ENCODE measurements at regions not wholly inside any gene's neighbourhood (a gene's known extent, or its start where the extent isn't known, plus 50 kb on each side); places are given as distances from the start of the nearest gene placed in this dataset.
"Not testable (repeated sequence)": the region's sequence is repeated elsewhere in the genome, so short reads cannot be mapped to it uniquely, and the experiment has no call there.

GRCh38 chr7:145252031-145252430 is 416.2 kb upstream of the TPK1 start:
- DNase-seq = no peak

GRCh38 chr7:145224775-145225174 is 388.9 kb upstream of the TPK1 start:
- DNase-seq = no peak

DNA sequence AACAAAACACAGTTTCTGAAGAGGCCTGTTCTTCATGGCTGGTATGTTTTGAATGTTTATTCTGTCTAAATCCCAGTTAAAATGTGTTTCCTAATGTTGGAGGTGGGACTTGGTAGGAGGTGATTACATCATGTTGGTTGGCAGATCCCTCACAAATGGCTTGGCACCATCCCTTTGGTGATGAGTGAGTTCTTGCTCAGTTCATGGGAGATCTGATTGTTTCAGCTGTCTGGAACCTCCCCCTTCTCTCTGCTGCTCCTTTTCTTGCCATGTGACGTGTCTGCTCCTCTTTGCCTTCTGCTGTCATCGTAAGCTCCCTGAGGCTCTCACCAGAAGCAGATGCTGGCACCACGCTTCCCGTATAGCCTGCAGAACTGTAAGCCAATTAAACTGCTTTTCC is 383.6 kb upstream of the TPK1 start:
- DNase-seq = no peak

DNA sequence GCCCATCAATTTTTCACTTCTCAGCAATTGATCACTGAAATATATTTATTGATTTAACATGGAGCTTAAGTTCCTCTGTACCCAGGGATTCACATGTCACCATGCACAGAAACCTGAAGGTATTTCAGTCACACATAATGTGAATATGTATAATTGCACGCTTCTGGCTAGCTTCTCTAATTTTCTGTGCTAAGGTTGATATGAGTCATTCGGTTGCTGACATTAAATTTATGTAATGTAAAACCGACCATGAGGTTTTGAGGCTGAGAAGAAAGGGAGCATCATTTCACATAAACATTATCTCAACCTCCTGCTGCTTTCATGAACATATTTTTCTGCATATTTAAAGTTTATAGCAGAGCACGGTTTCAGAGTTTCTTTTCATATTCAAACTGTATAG is 381.0 kb upstream of the TPK1 start:
- DNase-seq = no peak

DNA sequence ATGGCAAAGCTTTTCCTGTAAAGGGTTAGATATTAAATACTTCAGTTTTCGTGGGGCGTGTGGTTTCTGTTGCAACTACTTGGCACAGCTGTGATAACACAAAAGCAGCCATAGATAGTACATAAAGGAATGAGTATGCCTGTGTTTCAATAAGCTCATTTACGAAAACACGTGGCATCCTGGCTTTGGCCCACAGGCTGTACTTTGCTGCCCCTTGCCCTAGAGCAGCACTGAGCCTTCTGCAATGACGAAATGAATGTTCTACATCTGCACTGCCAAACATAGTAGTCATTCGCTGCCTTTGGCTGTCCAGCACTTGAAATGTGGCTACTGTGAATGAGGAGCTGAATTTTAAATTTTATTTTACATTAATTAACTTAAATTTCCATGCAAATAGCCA is 376.2 kb upstream of the TPK1 start:
- no peak for DNase-seq

DNA sequence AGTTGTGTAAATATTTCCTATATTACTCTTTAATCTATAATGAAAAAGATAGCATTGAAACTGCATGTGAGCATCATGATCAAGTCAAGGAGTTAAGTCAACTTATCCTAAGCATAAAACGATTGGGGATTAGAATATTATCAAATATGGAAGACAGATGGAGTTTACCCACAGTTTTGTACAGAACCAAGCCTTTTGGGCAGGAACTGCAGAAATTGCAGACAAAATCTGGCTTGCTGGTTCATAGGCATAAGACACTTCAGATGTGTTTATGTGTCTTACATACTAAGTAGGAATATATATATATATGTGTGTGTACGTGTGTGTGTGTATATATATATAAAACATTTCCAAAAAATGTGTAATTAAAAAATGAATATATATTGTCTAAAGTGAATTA is 375.4 kb upstream of the TPK1 start:
- DNase-seq = no peak

GRCh38 chr7:145193951-145194350 is 358.1 kb upstream of the TPK1 start:
- DNase-seq = no peak

GRCh38 chr7:145184956-145185355 is 349.1 kb upstream of the TPK1 start:
- DNase-seq = no peak

DNA sequence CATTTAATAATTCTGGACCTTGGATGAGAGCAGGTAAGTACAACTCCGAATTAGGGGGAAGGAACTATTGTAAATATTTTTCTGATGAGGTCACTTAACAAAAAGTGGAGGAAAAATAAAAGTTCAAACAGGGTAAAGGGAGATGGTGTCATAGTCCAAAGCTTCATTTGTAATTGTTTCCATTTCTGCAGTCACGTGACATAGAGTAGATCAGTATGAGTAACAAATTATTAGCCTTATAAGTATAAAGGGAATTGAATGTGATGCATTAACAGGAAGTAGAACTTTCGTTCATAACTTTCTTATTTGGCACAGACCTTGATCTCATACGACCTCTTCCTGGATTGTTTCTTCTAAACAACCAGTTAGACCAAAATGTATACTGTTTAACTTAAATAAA is 347.2 kb upstream of the TPK1 start:
- DNase-seq = no peak

DNA sequence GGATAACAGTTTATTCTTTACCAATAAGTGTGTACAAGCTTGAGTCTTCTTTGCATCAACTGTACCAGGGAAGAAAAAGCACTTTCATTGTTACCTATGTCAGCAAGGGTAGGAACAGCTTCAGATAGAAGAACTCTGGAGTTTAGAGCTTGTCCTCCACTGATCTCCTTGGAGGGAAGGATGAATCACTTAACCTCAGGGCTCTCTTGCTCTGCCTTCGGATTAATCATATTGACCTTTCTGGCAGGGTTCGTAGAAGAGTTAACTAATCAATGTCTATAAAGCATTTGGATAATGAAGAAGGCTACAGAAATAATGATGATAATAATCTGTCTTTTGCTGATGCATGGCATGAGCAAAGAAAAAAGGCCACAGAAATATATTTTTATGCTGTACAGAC is 339.5 kb upstream of the TPK1 start:
- no peak for DNase-seq

- DNase-seq = peak; percentile 22
Observed at GRCh38 chr7:145169908-145170307, 334.1 kb upstream of the TPK1 start.

DNA sequence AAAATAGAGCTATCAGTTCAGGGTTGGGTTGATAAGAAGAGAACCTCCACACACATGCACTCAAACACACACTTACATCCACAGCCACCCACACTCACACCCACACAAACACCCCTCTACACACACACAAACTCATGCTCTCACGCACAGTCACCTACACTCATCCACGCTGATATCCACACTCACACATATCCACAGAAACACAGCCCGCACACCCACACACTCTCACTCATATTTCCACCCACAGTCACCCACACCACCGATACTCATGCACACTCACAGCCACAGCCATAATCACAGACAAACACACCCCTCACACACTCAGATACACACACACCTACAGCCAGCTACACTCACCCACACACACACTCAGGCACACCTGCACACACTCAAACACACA is 333.0 kb upstream of the TPK1 start:
- no peak for DNase-seq

- DNase-seq = no peak
Observed at GRCh38 chr7:145168427-145168826, 332.6 kb upstream of the TPK1 start.

DNA sequence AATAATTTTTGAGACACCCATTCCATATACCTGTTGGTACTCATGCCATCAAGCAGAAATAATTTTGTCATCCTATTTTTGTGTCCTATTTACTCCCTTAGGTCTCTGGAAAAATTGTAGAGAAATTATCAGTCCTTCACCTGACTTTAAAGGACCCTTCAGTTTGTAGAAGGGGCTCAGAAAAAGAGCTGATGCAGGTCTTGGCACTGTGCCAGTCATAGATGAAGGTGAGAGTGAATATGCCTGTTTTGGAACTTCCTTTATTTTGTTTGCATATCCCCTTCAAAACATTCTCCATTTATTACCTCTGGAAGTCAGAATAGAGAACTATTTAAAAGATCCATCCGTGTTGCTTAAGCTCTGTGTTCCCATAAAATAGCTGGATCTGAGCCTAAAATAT is 321.0 kb upstream of the TPK1 start:
- DNase-seq = no peak

GRCh38 chr7:145152589-145152988 is 316.7 kb upstream of the TPK1 start:
- no peak for DNase-seq

DNA sequence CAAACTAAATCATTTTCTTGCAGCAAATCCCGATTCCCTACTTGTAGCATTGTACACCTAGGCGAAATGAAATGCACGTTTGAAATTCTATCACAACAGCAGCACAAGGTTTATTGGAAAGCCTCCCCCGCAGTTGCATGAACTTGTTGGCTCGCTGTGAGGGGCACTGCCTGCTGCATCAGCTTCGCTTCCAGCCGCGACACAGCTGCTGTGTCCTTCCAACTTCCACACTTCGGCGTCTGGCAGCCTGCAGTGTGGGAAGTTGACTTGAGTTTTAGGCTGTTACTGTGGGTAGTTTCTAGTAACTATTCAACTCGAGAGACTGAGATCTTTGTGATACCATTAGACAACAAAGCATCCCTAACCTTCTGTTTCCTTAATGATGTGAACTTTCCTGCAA is 315.8 kb upstream of the TPK1 start:
- DNase-seq = no peak

DNA sequence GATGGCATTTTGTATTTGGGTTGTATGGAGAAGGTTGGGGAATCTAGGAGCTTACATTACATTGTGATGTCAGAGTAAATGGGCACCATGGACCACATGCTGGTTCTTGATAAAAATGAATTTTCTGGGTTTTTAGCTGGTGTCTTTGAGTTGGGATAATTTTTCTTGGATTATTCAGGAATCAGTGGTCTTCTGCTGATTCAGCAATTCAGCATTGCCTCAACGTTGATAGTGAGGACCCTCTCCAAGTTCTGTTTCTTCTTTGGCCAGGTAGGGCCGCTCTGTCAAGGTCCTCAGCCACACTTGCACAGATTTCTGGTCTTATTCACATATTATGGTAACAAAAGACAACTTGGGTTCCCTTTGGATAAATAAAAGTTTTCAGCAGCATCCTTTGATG is 312.0 kb upstream of the TPK1 start:
- no peak for DNase-seq

DNA sequence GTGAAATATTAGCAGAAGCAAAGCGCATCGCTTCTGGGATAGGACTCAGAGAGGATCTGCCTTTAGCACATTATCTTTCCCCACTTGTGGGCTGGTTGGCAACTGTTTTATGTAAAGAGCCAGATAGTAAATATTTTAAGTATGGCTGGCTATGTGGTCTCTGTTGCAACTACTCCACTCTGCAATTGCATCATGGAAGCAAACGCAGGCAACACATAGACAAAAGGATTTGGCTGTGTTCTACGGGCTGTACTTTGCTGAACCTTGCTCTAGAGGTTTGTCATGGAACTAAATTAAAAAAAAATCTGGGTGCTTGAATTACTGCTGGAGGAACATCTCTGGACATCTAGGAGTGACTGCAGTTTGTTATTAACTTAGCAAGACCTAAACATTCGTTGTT is 307.8 kb upstream of the TPK1 start:
- no peak for DNase-seq

- DNase-seq = no peak
Observed at GRCh38 chr7:145134377-145134776, 298.5 kb upstream of the TPK1 start.

GRCh38 chr7:145123502-145123901 is 287.6 kb upstream of the TPK1 start:
- DNase-seq = no peak

DNA sequence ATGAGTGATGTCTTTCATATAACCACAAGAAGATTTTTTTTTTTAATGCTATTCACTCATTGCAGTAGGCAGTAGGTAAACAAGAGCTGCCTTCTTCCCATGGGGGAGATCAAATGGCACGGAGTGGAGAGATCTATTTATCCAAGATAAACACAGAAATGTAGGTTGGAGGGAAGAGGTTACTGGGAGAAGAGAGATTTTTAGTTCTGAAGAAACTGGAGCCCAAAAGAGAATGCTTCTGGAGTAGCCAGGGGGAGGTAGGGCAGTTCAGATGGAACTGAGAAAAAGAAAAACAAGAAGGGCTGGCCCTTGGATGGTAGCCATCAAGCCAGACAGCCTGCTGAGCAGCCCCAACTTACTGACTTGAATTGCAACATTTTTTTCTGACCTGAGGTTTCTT is 270.1 kb upstream of the TPK1 start:
- peak; percentile 90 for DNase-seq

DNA sequence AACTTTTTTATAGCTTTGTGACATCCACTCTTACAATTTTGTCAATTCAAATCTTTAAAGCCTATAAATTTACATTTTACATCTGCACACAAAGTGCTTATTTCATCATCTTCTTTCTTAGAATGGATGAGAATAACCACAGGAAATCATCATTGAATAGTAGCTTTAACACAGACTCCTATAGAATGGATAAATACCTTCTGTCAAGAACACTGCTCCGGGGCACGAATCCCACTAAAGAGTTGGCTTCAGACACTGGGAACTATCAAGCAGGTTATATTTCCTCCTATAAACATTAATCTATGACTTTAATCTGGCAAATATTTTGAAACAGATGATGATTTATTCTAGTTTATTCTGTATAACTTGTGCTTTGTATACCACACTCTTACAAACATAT is 269.7 kb upstream of the TPK1 start:
- DNase-seq = peak; percentile 46

DNA sequence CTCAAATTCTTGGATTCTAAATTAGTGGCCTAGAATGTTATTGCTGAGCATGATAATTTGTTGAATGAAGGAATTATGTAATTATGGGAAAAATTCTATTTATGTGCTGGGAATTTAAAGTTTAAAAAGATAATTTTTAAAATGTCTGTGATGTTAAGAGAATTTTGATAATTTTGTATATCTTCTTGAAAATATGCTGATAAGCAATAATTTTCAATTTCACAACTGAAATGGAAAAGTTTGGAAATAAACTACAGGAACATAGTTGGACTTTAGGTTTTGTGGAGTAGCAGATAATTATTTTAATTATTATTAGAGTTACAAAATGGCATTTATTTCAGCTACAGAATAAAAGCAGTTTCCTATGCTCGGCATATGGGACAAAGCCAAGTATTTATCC is 268.5 kb upstream of the TPK1 start:
- no peak for DNase-seq

GRCh38 chr7:145102199-145102598 is 266.3 kb upstream of the TPK1 start:
- DNase-seq = not testable (repeated sequence)

DNA sequence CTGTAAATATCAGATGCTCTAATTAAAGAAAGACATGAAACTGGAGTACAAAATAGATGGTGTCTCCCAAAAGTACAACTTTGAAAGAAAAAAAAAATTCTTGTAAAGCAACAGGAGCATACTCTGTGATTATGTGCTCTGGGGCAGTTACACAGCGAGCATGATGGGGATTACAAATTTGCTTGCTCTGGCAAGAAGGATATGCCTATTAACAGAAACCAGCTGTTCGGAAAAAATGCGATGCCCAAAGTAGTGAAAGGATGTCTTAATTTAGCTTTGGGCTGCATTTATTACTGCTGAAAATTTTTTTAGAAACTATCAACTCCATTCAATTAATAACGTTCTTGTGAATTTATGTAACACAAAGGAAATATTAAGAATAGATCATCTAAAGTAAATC is 256.9 kb upstream of the TPK1 start:
- DNase-seq = no peak

DNA sequence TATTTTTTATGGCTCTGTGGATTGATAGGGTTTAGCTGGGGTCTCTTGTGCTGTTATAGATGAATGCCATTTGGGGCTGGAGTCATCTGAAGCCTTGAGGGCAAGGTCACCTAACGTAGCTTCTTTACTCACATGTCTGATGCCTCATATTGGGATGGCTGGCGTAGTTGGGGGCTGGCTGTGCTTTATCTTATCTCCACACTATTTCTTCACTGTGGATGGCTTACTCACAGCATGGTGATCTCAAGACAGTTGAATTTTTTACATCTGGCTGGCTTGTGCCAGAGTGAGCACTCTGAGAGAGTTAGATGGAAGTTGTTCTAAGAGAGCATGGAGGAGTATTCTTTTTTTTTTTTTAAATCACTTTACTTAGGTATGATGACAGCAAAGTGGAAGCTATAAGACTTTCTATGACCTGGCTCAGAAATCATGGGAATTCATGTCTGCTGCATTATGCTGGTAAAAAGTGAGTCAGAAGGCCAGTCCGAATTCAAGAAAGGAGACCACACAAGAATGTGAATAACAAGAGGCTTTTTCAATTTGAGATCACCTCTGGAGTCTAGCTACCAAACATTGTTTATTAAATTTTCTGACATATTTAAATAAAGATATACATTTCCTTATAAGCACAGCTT is 252.4 kb upstream of the TPK1 start:
- DNase-seq = no peak
